ENCODE measurements at regions not wholly inside any gene's neighbourhood (a gene's known extent, or its start where the extent isn't known, plus 50 kb on each side); places are given as distances from the start of the nearest gene placed in this dataset.
"Not testable (repeated sequence)": the region's sequence is repeated elsewhere in the genome, so short reads cannot be mapped to it uniquely, and the experiment has no call there.

GRCh38 chr12:42916143-42916542 is 326.6 kb upstream of the PRICKLE1 start:
- intact Hi-C loops (cut with DNase I, micrococcal nuclease): no loop called here
- ATAC-seq (no peak), DNase-seq (no peak)

DNA sequence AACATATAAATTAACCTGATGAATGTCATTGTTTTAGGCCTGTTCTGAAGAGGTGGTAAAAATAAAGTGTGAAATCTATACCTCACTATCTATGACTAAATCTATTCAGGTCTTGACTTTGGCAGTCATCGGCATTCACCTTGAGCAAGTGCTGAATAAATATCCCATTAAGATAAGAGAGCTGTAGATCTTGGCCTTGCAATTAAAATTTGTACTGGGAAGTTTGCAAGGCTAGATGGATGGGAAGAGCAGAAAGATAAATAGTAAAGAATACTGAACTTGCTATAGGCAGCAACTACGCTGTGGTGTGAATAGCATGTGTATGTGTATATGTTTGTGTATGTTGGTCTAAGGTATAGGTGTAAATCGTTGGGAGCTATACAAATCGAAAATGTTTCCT is 325.9 kb upstream of the PRICKLE1 start:
- ATAC-seq: no peak
- DNase-seq: no peak
- intact Hi-C loops (cut with DNase I, micrococcal nuclease): no loop called here

DNA sequence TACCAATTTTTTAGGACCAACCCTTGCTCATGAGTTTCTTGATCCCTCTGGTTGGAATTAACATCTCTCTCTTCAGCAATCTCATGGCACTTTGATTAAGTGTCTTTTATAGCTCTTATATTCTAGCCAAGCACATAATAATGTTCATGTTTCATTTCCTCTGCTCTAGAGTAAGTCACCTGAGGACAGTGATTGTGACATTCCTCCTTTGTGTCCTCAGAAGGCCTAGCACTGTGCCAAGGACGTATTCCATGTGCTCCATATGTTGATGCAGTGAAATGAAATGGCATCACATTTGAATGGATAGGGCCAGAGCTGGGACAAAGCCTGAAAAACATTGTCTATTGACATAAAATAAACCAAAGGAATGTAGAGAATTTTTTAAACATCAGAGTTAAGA is 322.8 kb upstream of the PRICKLE1 start:
- DNase-seq (no peak), ATAC-seq (no peak)
- intact Hi-C loops (cut with DNase I, micrococcal nuclease): no loop called here

DNA sequence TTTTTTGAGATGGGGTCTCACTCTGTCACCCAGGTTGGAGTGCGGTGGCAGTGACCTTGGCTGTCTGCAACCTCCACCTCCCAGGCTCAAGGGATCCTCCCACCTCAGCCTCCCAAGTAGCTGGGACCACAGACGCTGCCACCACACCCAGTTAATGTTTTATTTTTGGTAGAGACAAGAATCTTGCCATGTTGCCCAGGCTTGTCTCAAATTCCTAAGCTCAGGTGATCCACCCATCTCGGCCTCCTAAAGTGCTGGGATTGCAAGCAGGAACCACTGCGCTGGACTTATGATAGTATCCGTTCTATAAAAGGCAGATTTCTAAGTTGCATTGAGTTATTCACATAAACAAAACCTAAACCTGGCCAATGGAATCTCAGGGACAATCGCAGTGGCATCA is 321.1 kb upstream of the PRICKLE1 start:
- ATAC-seq: no peak
- intact Hi-C loops (cut with DNase I, micrococcal nuclease): no loop called here

DNA sequence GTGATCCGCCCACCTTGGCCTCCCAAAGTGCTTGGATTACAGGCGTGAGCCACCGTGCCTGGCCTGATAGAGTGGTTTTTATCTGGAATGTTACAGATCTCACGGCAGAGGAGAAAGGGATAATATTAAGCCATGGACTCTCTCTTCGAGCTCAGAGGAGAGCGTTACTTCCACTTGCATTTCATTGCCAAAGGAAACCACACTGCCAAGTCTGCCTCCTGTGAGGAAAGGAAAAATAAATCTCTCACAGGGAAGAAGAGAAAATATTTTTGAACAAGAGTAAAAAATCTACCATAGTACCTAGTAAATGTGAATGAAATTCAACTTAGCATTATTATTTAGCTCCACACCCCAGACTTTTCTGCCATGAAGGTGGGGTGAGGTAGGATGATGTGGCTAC is 319.2 kb upstream of the PRICKLE1 start:
- DNase-seq (no peak), ATAC-seq (no peak)
- intact Hi-C loops (cut with DNase I, micrococcal nuclease): no loop called here

More for the DNA sequence above, 321.1 kb upstream of the PRICKLE1 start:
- DNase-seq: no peak

DNA sequence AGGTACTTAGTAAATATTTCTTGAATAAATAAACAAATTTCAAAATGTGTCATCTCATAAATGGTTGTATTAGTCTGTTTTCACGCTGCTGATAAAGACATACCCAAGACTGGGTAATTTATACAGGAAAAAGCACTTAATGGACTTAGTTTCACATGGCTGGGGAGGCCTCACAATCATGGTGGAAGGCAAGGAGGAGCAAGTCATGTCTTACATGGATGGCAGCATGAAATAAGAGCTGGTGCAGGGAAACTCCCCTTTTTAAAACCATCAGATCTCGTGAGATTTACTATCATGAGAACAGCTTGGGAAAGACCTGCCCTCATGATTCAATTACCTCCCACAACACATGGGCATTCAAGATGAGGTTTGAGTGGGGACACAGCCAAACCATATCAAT is 317.3 kb upstream of the PRICKLE1 start:
- DNase-seq; intact Hi-C loops (cut with DNase I, micrococcal nuclease); ATAC-seq: not testable (repeated sequence)

- no peak for ATAC-seq
- intact Hi-C loops (cut with DNase I, micrococcal nuclease): no loop called here
- no peak for DNase-seq
Observed at GRCh38 chr12:42905419-42905705, 315.8 kb upstream of the PRICKLE1 start.

GRCh38 chr12:42904683-42905418 is 315.3 kb upstream of the PRICKLE1 start:
- intact Hi-C loops (cut with DNase I, micrococcal nuclease): no loop called here
- no peak for ATAC-seq

GRCh38 chr12:42903736-42904135 is 314.2 kb upstream of the PRICKLE1 start:
- intact Hi-C loops (cut with DNase I, micrococcal nuclease): no loop called here
- no peak for DNase-seq
- no peak for ATAC-seq

More at GRCh38 chr12:42904683-42905418, 315.3 kb upstream of the PRICKLE1 start:
- no peak for DNase-seq

DNA sequence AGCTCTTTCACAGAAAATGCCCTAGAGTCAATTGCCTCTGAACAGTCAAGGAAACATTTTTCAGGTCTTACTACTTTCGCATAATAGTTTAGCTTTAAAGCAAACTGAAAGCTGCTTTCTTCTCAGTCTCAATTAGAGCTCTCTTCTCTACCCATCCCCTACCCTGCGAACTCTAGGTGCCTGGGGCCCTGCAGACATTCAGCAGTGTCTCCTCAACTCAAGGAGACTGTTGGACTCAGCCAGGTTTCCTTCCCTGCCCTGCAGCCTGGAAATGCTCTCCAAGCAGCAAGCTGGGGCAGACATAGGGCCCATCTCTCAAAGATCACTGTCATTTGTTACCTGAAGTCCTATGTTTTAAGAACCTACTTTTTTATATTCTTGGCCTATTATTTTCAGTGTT is 312.5 kb upstream of the PRICKLE1 start:
- ATAC-seq (no peak), DNase-seq (no peak)
- intact Hi-C loops (cut with DNase I, micrococcal nuclease): no loop called here

- ATAC-seq (no peak), DNase-seq (no peak)
- intact Hi-C loops (cut with DNase I, micrococcal nuclease): no loop called here
Observed at GRCh38 chr12:42893803-42894202, 304.3 kb upstream of the PRICKLE1 start.

GRCh38 chr12:42892702-42893551 is 303.4 kb upstream of the PRICKLE1 start:
- DNase-seq (no peak), ATAC-seq (no peak)
- intact Hi-C loops (cut with DNase I, micrococcal nuclease): no loop called here

GRCh38 chr12:42887657-42888056 is 298.1 kb upstream of the PRICKLE1 start:
- no peak for DNase-seq
- no peak for ATAC-seq
- intact Hi-C loops (cut with DNase I, micrococcal nuclease): no loop called here

GRCh38 chr12:42886160-42886559 is 296.6 kb upstream of the PRICKLE1 start:
- intact Hi-C loops (cut with DNase I, micrococcal nuclease): no loop called here
- DNase-seq (no peak), ATAC-seq (no peak)

- intact Hi-C loops (cut with DNase I, micrococcal nuclease): no loop called here
- no peak for ATAC-seq
Observed at GRCh38 chr12:42885677-42886076, 296.1 kb upstream of the PRICKLE1 start.

GRCh38 chr12:42884116-42884515 is 294.6 kb upstream of the PRICKLE1 start:
- DNase-seq (no peak), ATAC-seq (no peak)
- intact Hi-C loops (cut with DNase I, micrococcal nuclease): no loop called here

More at GRCh38 chr12:42885677-42886076, 296.1 kb upstream of the PRICKLE1 start:
- no peak for DNase-seq

GRCh38 chr12:42873401-42873800 is 283.9 kb upstream of the PRICKLE1 start:
- DNase-seq (no peak), ATAC-seq (no peak)
- intact Hi-C loops (cut with DNase I, micrococcal nuclease): no loop called here

GRCh38 chr12:42871816-42872215 is 282.3 kb upstream of the PRICKLE1 start:
- DNase-seq: no peak
- no peak for ATAC-seq
- intact Hi-C loops (cut with DNase I, micrococcal nuclease): no loop called here

GRCh38 chr12:42868291-42868690 is 278.7 kb upstream of the PRICKLE1 start:
- no peak for ATAC-seq
- intact Hi-C loops (cut with DNase I, micrococcal nuclease): no loop called here

GRCh38 chr12:42865282-42865681 is 275.7 kb upstream of the PRICKLE1 start:
- ATAC-seq: no peak
- DNase-seq: no peak
- intact Hi-C loops (cut with DNase I, micrococcal nuclease): no loop called here

More at GRCh38 chr12:42868291-42868690, 278.7 kb upstream of the PRICKLE1 start:
- DNase-seq: no peak

Measured in left colon (tissue), 2 donors.